GM03348 (cell line): ENCODE measurements at regions not wholly inside any gene's neighbourhood (a gene's known extent, or its start where the extent isn't known, plus 50 kb on each side); places are given as distances from the start of the nearest gene placed in this dataset.
A peak's percentile ranks its signal among the peaks of the same experiment; 100 is the strongest.

Experiments used
- DNase-seq: peaks from one replicate; pipeline ENCODE4 v3.0.0; 2012; ENCODE audit warnings: low spot score

DNA sequence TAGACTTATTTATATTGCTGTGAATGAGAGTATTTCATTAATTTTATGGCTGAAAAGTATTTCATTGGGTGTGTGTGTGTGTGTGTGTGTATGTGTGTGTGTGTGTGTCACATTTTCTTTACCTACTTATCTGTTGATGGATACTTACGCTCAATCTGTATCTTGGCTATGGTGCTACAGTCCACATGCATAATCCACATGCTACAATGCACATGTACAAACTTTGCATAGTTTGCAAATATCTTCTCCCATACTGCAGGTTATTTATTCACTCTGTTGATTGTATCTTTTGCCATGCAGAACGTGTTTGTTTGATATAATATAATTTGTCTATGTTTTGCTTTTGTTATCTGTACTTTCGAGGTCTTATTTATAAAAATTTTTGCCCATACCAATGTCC lies 167.8 kb downstream of the RAB28 start:
- DNase-seq = no peak

DNA sequence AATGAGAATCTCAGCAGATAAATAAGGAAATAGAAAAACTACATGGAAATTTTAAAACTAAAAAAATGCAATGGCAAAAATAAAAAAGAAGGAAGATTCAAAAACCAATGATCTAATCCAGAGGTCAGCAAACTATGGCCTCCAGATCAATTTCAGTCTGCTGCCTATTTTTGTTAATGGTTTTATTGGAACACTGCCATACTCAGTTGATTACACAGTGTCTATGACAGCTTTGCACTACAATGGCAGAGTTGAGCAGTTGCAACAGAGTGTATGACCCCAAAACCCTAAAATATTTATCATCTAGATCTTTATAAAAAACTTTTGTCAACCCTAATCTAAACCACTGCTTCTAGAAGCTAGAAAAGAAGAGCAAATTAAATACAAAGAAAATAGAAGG lies 170.3 kb downstream of the RAB28 start:
- DNase-seq = no peak

DNA sequence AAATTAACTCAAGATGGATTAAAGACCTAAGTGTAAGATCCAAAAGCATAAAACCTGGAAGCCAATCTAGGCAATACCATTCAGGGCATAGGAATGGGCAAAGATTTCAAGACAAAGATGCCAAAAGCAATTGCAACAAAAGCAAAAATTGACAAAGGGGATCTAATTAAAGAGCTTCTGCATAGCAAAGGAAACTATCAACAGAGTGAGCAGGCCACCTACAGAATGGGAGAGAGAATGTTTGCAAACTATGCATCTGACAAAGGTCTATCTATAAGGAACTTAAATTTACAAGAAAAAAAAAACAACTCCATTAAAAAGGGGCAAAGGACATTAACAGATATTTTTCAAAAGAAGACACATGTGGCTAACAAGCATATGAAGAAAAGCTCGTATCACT lies 171.9 kb downstream of the RAB28 start:
- DNase-seq = no peak

DNA sequence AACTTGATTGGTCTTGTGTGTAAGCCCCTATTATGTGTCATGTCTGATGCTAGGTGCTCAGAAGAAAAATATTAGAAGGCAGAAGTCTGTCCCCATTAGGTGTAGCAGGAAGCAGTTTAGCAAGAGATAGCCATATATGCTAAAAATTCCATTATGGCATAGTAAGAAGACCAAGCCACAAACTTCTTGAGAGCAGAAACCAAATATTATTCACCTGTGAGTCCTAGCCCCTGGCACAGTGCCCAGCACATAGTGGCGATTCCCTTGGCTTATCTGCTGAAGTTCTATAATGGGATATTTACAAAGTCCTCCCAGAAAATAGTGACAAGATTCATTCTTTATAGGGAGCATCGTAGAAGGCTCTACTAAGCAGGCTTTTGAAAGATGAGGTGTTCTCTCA lies 174.4 kb downstream of the RAB28 start:
- DNase-seq = no peak

DNA sequence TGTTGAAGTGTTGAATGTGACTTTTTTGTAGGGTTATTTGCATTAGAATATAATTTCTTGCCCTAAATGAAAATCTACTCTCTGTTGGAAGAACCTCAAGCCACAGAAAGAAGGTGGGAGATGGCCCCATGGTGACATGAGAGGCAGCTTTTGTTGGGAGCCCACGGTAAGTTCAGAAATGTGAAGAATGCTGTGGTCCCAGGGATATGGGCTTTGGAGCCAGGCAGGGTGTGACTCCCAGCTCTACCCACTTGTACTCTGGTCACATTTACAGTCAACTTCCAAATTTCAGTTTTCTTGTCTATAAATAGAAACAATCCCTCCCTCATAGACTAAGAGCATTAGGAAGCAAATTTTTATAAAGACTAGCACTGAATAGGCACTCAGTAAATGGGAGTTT lies 177.8 kb downstream of the RAB28 start:
- peak; percentile 46 for DNase-seq

DNA sequence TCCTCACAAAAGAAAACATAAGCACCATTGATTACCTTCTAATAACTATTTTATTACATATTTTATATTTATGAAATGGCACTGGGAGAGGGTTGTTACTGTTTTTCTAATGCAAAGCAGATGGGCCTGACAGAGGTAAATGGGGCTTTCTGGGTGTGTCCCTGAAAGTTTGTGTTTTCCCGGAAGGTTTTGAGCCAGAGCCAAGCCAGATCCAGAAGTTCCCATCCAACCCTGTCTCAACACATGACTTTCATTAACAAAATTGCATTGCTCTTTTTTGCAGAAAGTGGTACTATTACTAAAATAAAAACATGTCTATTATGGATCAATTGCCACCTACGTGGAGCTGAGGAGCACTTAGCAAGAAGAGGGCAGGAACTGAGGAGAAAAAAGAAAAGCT lies 181.3 kb downstream of the RAB28 start:
- peak; percentile 37 for DNase-seq

DNA sequence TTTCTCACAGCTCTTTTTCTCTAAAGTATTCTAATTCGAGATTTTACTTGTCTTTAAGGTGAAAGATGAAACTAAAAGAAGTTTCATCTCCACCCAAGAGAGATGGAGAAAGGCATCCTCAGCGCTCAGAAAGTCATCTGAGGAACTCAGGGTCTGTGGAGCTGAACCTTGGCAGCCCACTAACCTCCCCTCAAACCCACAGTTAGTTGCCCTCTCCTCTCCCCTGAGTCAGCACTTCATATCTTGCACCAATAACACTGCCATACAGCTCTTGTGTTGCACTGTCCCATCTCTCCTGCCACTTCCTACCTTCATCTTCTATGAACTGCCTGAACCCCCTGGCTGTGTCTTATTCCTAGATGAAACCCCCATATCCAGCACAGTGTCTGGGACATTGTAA lies 184.8 kb downstream of the RAB28 start:
- no peak for DNase-seq

DNA sequence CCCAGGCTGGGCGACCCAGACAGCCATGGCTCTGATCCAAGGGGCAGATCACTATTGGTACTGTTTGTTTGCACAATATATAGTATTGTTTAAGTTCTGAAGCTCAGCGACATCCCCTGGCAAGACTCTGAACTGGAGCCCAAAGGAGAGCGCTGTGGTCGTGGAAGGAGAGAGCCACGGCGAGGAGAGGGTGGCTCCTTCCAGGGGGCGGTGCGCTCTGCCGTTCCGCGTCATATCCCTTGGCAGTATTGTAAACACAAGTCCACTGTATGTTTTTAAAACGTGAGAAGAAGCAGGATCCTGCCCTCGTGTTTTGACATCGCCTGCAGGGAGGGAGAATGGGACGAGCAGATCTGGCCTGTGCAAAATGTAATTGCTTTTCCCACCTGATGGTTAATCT lies 185.5 kb downstream of the RAB28 start:
- DNase-seq = no peak

DNA sequence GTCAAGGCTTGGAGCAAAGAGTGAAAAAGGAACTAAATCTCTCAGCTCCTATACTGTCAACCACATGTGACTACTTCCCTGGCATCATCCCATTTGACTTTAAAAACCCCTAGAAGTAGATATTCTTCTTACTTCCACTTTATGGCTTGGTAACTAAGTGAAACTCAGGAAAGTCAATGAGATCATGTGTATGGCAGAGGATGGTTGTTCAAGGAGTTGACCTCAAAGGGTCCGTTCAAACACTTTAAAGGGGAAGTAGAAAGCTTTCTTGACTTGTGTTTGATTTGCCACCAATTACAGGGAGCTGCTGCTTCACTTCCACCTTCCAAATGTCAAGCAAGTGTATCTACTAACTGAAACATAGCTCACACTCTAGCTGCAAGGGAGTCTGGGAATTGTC lies 187.2 kb downstream of the RAB28 start:
- DNase-seq = no peak

DNA sequence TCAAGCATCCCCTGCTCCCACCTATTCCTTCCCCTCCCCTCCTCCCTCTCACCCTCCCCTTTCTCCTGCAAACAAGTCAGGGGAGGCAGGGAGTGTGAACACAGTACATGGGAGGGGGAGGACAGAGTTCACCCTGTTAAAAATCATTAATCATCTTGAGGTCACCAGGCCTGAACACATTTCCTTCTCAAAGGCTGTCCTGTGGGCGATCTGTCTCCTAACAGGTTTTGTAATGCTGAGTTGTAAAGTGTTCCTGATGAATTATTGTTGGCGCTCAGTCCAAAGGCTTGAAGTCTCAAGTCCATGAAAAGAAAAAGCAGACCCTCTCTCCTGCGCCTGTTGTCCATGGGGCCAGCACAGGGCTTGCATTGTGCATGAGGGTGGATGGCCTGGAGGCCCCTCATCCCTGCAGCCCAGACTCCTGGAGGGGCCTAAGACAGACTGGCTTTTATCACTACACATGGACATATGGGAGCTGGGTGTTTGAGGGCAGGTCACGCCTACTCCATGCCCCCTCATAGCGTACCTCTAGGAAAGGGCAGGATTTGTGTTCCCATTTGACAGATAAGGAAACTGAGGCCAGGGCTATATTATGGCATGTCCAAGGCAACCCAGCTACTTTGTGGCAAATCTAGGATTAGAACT lies 189.1 kb downstream of the RAB28 start:
- DNase-seq = no peak

DNA sequence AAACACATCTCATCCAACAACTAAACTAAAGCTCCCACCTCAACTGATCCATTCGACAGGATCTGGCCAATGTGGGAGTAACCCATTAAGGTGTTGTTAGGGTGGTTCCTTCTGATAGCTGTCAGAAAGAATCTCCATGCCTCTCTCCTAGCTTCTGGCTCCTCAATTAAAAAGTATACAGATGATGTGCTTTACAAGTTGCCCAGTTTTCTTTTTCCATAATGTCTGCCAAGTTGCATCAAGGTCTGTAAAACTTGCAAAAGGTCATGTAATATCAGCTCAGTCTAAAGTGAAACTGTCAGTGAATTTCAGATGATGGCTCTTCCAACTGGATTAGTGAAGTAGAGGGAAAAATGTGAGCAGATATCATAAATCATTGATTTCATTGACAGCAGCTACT lies 191.8 kb downstream of the RAB28 start:
- no peak for DNase-seq

DNA sequence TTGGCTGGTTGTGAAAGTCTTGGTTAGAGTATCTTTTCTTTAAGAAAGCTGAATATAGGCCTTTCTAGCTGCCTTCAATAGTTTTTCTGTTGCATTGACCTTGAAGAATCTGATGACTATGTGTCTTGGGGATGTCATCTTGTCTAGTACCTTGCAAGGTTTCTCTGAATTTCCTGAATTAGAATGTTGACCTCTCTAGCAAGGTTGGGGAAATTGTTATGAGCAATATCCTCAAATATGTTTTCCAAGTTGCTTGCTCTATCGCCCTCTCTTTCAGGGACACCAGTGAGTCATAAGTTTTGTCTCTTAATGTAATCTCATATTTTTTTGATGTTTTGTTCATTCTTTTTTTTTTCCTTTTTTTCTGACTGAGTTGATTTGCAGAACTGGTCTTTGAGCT lies 194.7 kb downstream of the RAB28 start:
- peak; percentile 52 for DNase-seq

DNA sequence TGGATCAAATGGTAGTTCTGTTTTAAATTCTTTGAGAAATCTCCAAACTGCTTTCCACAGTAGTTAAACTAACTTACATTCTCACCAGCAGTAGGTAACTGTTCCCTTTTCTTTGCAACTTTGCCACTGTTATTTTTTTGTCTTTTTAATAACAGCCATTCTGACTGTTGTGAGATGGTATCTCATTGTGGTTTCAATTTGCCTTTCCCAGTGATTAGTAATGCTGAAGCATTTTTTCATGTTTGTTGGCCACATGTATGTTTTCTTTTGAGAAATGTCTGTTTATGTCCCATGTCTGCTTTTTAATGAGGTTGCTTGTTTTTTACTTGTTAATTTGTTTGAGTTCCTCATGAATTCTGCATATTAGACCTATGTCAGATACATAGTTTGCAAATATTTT lies 198.8 kb downstream of the RAB28 start:
- no peak for DNase-seq

DNA sequence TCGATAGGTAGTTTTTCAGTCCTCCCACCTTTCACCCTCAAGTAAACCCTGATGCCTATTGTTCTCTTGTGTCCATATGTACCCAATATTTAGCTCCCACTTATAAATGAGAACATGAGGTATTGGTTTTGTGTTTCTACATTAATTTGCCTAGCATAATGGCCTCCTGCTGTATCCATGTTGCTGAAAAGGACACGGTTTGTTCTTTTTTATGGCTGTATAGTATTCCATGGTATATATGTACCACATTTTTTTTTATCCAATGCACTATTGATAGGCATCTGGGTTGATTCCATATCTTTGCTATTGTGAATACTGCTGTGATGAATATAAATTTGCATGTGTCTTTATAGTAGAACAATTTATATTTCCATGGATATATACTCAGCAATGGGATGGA lies 199.2 kb downstream of the RAB28 start:
- no peak for DNase-seq

DNA sequence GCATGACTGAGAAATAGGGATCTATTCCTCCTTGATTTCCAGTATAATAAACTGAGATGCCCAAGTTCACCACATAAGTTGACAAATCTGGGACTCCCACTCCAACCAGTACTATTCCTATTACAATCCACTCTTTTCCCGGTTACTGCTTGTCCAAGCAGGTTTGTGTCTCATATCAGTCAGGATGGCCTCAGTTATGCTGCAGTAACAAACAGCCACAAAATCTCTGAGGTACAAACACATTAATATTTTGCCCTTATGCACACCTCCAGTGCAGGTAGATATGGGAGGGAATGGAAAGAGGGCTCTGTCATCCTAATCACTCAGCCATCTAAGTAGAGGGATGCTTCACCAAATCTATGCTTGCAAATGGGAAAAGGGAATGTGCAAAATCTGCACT lies 207.8 kb downstream of the RAB28 start:
- no peak for DNase-seq

DNA sequence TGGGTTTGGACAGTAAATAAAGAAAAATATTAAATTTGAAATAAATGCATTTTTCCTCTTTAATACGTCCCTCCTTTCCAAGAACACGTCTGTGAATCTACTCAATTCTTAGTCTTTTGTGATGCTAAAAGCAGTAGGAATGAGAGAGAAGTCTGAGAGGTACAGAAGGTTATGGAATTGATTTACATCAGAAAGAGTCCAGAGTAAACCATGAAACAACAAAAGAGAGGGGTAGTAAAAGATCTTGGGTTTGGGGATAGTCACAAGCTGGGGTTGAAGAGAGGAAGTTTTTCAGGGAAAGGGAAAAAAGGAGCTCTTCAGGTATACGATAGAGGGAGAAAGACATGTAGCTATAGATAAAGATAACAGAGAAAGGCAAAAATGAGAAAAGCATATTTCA lies 215.4 kb downstream of the RAB28 start:
- DNase-seq = no peak

DNA sequence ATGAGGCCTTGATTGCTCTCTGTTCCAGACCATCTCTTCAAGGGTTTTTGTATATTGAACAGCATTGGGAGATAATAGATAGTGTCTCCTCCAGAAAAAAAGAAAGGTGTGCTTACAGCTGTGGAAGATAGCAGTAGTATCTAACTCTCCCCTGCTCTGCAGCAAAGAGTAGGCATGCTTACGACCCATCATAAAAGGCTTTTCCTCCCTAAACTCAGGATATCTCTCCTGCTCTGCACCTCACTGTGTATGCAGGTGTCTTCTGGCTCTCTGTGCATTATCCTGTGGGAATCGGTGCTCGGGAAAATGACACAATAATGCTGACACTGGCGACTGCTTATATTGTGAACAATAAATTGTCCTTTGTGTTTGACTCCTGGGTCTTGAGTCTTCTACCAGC lies 216.0 kb downstream of the RAB28 start:
- DNase-seq = no peak

DNA sequence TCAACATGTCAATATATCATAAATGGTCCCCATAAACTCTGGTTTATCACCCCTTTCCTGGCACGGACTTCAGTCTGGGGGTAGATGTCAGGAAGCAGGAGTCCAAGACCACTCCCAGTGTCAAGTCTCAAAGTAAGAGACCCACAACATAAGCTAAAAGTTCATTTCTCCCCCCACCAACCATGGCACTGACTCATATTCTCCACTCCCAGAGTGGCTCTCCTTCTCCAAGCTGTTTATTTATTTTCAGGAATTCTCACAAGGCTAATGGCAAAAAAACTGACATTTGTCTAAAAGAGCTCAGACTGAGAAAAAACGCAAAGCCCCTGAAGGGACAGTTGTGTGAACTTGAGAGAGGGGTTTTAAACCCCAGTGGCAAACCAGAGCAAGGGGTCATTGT lies 217.0 kb downstream of the RAB28 start:
- no peak for DNase-seq

DNA sequence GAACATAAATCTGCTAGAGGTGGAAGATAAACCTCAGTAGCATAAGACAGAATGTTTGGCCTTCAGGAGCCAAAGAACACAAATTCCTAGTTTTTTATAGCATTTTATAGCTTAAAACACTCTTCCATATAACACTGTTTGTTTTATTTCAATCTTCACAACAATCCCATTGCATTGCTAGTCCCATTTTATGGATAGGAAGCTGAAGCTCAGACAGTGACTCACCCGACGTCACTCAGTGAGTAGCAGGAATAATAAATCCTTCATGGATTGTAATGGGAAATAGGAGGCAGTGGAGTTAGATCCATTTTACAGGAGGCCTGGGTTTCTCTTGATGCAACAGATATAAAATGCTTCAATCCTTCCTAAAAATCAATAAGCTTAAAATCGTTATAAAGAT lies 217.5 kb downstream of the RAB28 start:
- no peak for DNase-seq

DNA sequence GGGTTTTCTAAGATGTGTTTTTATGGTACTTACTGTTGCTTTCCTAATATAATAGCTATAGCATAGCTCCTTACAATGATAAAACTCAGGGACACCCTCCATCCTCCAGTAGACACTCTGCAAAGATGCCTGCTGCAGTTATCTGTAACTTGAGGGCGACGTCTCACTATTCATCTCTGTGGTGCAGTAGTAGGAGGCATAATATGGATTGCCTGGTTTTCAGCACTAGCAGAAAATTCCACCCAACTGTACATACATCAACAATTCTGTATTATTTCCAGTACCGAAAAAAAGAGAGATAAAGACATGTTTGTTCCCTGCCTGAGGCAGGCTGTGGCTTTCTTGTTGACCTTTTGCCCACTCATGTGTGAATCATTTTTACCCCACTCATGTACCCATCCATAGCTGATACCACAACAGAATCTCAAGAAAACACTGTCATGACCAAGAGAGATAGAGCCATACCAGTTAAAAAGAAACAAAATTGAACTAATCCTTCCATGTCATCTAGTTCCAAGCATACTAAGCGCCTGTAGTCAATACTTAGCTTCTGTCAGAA lies 220.1 kb downstream of the RAB28 start:
- DNase-seq = no peak

DNA sequence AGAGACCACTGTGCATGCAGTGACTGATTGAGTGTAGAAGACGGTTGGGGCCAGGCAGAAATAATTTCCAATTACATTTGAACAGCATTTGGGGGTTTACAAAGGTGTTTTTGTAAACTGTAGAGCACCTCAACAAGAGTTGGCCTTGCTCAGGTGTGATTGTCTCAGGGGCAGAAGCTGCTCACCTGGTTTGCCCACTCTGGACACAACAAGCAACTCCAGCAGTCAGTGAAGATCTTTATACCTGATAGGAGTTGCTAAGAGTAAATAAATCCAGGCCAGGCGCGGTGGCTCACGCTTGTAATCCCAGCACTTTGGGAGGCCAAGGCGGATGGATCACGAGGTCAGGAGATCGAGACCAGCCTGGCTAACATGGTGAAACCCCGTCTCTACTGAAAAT lies 221.3 kb downstream of the RAB28 start:
- no peak for DNase-seq

DNA sequence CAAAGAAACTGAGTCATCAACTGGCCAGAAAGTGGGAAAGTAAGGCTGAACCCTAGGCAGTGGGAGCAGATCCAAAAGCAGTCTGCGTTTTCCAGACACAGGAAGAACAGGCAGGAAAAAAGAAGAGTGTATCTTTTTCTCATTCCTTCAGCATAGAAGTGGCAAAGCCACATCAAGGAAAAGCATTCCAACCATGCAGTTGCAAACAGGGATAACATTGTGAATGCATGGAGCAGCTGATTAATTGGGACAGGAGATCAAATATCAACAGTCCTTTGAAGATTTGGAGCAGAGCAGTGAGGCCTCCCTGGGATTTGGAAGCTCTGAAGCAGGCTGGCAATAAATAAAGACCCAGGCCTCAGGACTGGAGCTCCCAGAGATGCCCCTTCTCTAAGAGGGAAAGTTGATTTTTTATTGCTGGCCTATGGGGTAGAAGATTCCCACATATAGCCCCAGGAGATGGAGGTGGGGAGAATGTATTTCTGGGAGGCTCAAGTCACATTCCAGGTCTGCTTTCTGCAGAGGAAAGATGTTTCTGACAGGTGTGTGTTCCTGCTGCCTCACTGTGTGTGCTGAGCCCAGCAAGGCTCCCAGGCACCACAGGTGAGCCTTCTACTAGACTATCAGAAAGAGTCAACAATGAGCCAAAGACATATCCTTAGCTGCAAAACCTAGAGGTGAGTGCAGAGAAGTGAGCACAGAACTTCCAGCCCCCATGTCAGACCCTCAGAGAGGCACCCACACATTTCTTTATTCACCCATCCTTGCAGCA lies 222.5 kb downstream of the RAB28 start:
- DNase-seq = no peak

DNA sequence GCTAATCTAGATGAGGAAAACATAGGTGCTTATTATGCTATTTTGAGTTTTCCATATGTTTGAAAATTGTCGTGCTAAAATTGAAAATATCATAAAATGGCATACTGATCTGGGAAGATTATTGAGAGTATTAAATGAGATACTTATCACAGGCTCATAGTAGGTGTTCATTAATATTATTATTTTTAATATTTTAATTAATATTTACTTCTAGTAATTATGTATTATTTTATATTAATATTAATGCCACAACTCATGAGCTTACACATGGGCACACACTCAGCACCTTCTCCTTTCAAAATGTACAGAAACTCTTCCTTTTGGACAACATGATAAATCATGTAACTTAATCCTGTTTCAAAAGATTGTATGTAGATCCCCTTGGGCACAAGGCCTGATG lies 223.6 kb downstream of the RAB28 start:
- no peak for DNase-seq

DNA sequence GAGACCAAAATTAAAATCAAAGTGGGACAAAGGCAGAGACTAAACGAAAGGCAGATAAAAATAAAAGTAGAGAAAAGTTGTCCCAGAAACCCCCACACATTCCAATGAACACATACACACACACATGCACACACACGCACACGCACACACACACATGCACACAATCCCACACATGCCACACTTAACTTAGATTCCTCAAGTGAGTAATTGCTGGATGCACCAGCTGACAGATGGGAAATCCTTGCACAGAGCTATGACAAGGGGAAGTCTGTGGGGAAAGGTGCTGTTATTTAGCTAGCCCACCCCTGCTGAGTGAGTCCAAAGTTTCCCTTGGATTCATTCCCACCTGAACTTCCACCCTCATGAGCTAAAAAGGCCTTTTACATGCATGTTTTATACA lies 233.9 kb downstream of the RAB28 start:
- no peak for DNase-seq
